ENCODE measurements at regions not wholly inside any gene's neighbourhood (a gene's known extent, or its start where the extent isn't known, plus 50 kb on each side); places are given as distances from the start of the nearest gene placed in this dataset.

- no peak for TF ChIP-seq EZH2 (IDR thresholded peaks at IDR 0.05; ENCODE audit: borderline replicate concordance, low read length)
- no peak for TF ChIP-seq CTCF (IDR thresholded peaks at IDR 0.05; ENCODE audit: low read length)
Observed at GRCh38 chr15:47177177-47177576, 540.1 kb upstream of the SEMA6D start.
